GM21619 (cell line): ENCODE measurements at regions not wholly inside any gene's neighbourhood (a gene's known extent, or its start where the extent isn't known, plus 50 kb on each side); places are given as distances from the start of the nearest gene placed in this dataset.
"Not testable (repeated sequence)": the region's sequence is repeated elsewhere in the genome, so short reads cannot be mapped to it uniquely, and the experiment has no call there.

ENCODE experiments used
- ATAC-seq: cut with Tn5 transposase; IDR thresholded peaks from one replicate; pipeline ENCODE4 v1.9.1; 2021; ENCODE audit not compliant: unreplicated experiment

- no peak for ATAC-seq
Observed at GRCh38 chr2:13791019-13791547, 841.4 kb upstream of the LRATD1 start.

- no peak for ATAC-seq
Observed at GRCh38 chr2:13806539-13806938, 826.0 kb upstream of the LRATD1 start.

- no peak for ATAC-seq
Observed at GRCh38 chr2:13813236-13813635, 819.3 kb upstream of the LRATD1 start.

GRCh38 chr2:13818002-13818401 lies 814.5 kb upstream of the LRATD1 start:
- no peak for ATAC-seq

GRCh38 chr2:13819896-13820295 lies 812.6 kb upstream of the LRATD1 start:
- no peak for ATAC-seq

- no peak for ATAC-seq
Observed at GRCh38 chr2:13821255-13821880, 811.1 kb upstream of the LRATD1 start.

GRCh38 chr2:13822365-13822764 lies 810.2 kb upstream of the LRATD1 start:
- no peak for ATAC-seq

- no peak for ATAC-seq
Observed at GRCh38 chr2:13826314-13826853, 806.1 kb upstream of the LRATD1 start.

GRCh38 chr2:13858626-13859025 lies 773.9 kb upstream of the LRATD1 start:
- ATAC-seq: no peak

- not testable (repeated sequence) for ATAC-seq
Observed at GRCh38 chr2:13868275-13868674, 764.2 kb upstream of the LRATD1 start.

- ATAC-seq: no peak
Observed at GRCh38 chr2:13876491-13877037, 756.0 kb upstream of the LRATD1 start.

GRCh38 chr2:13877571-13877970 lies 754.9 kb upstream of the LRATD1 start:
- ATAC-seq: no peak

GRCh38 chr2:13884291-13884976 lies 748.1 kb upstream of the LRATD1 start:
- ATAC-seq: no peak

GRCh38 chr2:13901526-13901925 lies 731.0 kb upstream of the LRATD1 start:
- no peak for ATAC-seq

- no peak for ATAC-seq
Observed at GRCh38 chr2:13905831-13906230, 726.7 kb upstream of the LRATD1 start.

- no peak for ATAC-seq
Observed at GRCh38 chr2:13916066-13916465, 716.5 kb upstream of the LRATD1 start.

GRCh38 chr2:13917958-13918357 lies 714.6 kb upstream of the LRATD1 start:
- ATAC-seq: no peak

- ATAC-seq: no peak
Observed at GRCh38 chr2:13919981-13920382, 712.5 kb upstream of the LRATD1 start.

- no peak for ATAC-seq
Observed at GRCh38 chr2:13921245-13921644, 711.3 kb upstream of the LRATD1 start.

- ATAC-seq: no peak
Observed at GRCh38 chr2:13923823-13924222, 708.7 kb upstream of the LRATD1 start.

GRCh38 chr2:13942111-13942510 lies 690.4 kb upstream of the LRATD1 start:
- ATAC-seq: no peak

- no peak for ATAC-seq
Observed at GRCh38 chr2:13950761-13951160, 681.8 kb upstream of the LRATD1 start.
